Ishikawa (cell line): ENCODE measurements at regions not wholly inside any gene's neighbourhood (a gene's known extent, or its start where the extent isn't known, plus 50 kb on each side); places are given as distances from the start of the nearest gene placed in this dataset.

ENCODE experiments used
- CEBPB ChIP-seq: IDR thresholded peaks from 2 replicates; pipeline ENCODE4 v1.6.1; 2012
- CREB1 ChIP-seq: IDR thresholded peaks from 2 replicates; pipeline ENCODE4 v1.6.1; 2012; ENCODE audit warnings: low read depth
- EGR1 ChIP-seq: IDR thresholded peaks from 2 replicates; pipeline ENCODE4 v1.6.1; 2012
- EP300 ChIP-seq: IDR thresholded peaks from 2 replicates; pipeline ENCODE4 v1.6.1; 2012; ENCODE audit warnings: borderline replicate concordance
- FOXM1 ChIP-seq: IDR thresholded peaks from 2 replicates; pipeline ENCODE4 v1.6.1; 2012; ENCODE audit warnings: low read depth, borderline replicate concordance
- NFIC ChIP-seq: IDR thresholded peaks from 2 replicates; pipeline ENCODE4 v1.6.1; 2012
- RAD21 ChIP-seq: IDR thresholded peaks from 2 replicates; pipeline ENCODE4 v1.6.1; 2012; ENCODE audit warnings: low read depth
- TAF1 ChIP-seq: IDR thresholded peaks from 2 replicates; pipeline ENCODE4 v1.6.1; 2012; ENCODE audit warnings: low read depth, mild to moderate bottlenecking
- TCF12 ChIP-seq: IDR thresholded peaks from 2 replicates; pipeline ENCODE4 v1.6.1; 2012; ENCODE audit warnings: low read depth
- TEAD4 ChIP-seq: IDR thresholded peaks from 2 replicates; pipeline ENCODE4 v1.6.1; 2012
- YY1 ChIP-seq: IDR thresholded peaks from 2 replicates; pipeline ENCODE4 v1.6.1; 2012; ENCODE audit warnings: low read depth
- ZBTB7A ChIP-seq: IDR thresholded peaks from 2 replicates; pipeline ENCODE4 v1.6.1; 2012; ENCODE audit warnings: low read depth
- TF ChIP-seq, protein P1 (sequence below): IDR thresholded peaks from 2 replicates; pipeline ENCODE4 v1.6.1; 2012
- TF ChIP-seq, protein P2 (sequence below): IDR thresholded peaks from 2 replicates; pipeline ENCODE4 v1.6.1; 2012
- TF ChIP-seq, protein P3 (sequence below): IDR thresholded peaks from 2 replicates; pipeline ENCODE4 v1.6.1; 2012; ENCODE audit warnings: low read depth, mild to moderate bottlenecking

DNA sequence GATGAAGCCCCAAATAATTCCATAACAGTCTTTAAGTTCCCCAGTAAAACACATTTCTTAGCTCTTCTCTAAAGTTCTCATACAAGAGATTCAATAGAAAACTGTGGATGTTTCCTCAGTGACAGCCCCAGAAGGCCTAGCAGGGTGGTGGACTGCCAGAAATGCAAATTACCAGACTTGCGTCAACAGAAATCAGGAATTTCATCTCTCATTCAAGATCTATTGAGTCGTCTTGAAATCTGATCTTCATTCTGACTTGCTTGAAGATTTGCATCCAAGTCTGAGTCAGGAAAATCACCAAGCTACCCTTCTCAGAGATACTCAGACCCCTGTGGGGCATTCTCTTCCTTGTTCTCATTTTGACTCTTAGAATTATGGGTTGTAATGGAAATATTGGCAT lies 68.9 kb upstream of the NDP start:
- TF ChIP-seq CEBPB (no peak), NFIC (no peak), TCF12 (no peak), TEAD4 (no peak), CREB1 (no peak), YY1 (no peak), EP300 (no peak), ZBTB7A (no peak), RAD21 (no peak)
- TF ChIP-seq, protein P1, sequence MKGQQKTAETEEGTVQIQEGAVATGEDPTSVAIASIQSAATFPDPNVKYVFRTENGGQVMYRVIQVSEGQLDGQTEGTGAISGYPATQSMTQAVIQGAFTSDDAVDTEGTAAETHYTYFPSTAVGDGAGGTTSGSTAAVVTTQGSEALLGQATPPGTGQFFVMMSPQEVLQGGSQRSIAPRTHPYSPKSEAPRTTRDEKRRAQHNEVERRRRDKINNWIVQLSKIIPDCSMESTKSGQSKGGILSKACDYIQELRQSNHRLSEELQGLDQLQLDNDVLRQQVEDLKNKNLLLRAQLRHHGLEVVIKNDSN = no peak

DNA sequence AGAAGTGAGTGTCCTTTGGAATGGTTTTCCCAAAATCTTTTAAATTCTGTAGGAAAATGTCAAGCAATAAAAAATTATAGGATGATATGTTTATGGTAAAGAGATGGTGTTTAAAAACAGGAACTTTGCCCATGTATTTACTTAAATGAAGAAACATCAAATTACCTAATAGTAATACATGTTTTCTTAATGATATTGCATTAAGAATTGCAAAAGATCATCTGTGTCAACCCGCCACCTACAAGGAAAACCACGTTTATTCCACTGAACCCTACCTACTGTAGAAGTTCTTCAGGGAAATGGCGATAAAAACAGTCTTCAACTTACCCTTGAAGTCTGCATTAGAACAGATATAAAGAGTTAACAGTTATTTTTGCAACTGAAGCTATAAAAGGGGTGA lies 67.2 kb upstream of the NDP start:
- TF ChIP-seq CREB1 (no peak), TEAD4 (no peak), FOXM1 (no peak), TCF12 (no peak), NFIC (no peak), EP300 (no peak), TAF1 (no peak), RAD21 (no peak), CEBPB (no peak), ZBTB7A (no peak), EGR1 (no peak), YY1 (no peak)
- TF ChIP-seq, protein P1 = no peak
- TF ChIP-seq, protein P2, sequence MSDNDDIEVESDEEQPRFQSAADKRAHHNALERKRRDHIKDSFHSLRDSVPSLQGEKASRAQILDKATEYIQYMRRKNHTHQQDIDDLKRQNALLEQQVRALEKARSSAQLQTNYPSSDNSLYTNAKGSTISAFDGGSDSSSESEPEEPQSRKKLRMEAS = no peak
- TF ChIP-seq, protein P3, sequence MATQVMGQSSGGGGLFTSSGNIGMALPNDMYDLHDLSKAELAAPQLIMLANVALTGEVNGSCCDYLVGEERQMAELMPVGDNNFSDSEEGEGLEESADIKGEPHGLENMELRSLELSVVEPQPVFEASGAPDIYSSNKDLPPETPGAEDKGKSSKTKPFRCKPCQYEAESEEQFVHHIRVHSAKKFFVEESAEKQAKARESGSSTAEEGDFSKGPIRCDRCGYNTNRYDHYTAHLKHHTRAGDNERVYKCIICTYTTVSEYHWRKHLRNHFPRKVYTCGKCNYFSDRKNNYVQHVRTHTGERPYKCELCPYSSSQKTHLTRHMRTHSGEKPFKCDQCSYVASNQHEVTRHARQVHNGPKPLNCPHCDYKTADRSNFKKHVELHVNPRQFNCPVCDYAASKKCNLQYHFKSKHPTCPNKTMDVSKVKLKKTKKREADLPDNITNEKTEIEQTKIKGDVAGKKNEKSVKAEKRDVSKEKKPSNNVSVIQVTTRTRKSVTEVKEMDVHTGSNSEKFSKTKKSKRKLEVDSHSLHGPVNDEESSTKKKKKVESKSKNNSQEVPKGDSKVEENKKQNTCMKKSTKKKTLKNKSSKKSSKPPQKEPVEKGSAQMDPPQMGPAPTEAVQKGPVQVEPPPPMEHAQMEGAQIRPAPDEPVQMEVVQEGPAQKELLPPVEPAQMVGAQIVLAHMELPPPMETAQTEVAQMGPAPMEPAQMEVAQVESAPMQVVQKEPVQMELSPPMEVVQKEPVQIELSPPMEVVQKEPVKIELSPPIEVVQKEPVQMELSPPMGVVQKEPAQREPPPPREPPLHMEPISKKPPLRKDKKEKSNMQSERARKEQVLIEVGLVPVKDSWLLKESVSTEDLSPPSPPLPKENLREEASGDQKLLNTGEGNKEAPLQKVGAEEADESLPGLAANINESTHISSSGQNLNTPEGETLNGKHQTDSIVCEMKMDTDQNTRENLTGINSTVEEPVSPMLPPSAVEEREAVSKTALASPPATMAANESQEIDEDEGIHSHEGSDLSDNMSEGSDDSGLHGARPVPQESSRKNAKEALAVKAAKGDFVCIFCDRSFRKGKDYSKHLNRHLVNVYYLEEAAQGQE = no peak

DNA sequence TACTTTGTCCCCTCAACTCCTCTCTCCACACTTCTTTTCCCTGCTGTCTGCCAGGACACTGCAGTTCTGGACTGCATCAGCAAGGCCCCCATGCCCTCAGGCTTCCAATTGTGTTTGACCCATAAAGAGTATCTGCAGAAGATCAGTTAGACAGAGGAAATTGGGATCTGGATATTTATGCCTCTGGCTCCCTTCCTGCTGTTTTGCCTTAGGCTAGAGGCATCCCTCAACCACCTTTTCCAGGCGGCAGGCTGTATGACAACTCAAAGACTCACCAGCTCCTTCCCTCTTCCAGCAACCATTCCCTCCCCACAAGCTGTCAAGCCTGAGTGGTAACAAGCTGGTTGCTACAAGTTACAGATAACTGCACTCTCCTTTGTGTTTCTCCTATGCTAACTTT lies 66.4 kb upstream of the NDP start:
- TF ChIP-seq NFIC (no peak), TEAD4 (no peak), TAF1 (no peak), CREB1 (no peak), RAD21 (no peak), EP300 (no peak), ZBTB7A (no peak), YY1 (no peak), FOXM1 (no peak)
- TF ChIP-seq, protein P2 = no peak
- TF ChIP-seq, protein P3 = no peak
- TF ChIP-seq, protein P1 = no peak

DNA sequence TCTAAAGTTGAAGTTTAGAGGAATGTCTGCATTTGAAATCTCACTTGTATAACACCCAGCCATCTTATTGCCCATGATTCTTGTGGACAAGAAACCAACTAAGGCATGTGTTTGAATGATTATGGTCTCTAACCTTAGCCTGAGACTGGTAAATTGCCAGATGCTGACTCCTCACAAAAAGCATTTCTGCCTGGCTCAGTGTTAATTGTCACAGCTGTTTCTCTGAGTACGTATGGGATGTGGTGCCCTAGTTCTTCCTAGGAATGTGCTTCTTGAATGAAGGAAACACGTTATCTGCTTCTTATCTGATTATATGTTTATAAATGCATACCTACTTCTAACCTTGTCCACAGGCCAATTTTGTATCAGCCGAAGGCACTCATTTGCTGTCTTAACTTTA lies 63.1 kb upstream of the NDP start:
- TF ChIP-seq TAF1 (no peak), EGR1 (no peak), NFIC (no peak), ZBTB7A (no peak), TCF12 (no peak), CEBPB (no peak), YY1 (no peak), TEAD4 (no peak), FOXM1 (no peak), CREB1 (no peak), EP300 (no peak)
- TF ChIP-seq, protein P1 = no peak
- TF ChIP-seq, protein P2 = no peak

DNA sequence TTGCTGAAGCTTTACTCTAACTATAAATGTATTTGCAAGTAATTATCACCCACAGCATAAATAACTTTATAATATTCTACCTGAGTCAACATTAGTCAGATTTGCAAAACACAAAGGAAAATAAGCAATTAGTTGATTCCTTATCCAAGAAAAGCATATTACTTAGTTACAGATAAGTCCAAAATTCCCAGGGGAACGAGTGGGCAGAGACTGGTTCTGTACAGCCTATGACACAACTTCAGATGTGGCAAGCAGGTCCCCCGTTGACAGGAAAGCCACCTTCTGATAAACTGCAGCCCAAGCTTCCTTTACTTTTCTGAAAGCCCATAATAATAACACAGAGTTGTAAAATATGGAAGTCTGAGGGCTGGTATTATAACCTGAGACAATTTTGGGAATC lies 62.4 kb upstream of the NDP start:
- TF ChIP-seq FOXM1 = no peak
- TF ChIP-seq, protein P3 = no peak
- TF ChIP-seq NFIC = no peak
- no peak for TF ChIP-seq ZBTB7A
- TF ChIP-seq EGR1 = no peak
- no peak for TF ChIP-seq CREB1
- TF ChIP-seq, protein P1 = no peak
- TF ChIP-seq TEAD4 = no peak
- TF ChIP-seq EP300 = no peak
- no peak for TF ChIP-seq TAF1
- no peak for TF ChIP-seq TCF12
- no peak for TF ChIP-seq RAD21
- no peak for TF ChIP-seq CEBPB
- no peak for TF ChIP-seq YY1
- TF ChIP-seq, protein P2 = no peak
